CD8-positive, alpha-beta memory T cell (primary cell): ENCODE measurements at regions not wholly inside any gene's neighbourhood (a gene's known extent, or its start where the extent isn't known, plus 50 kb on each side); places are given as distances from the start of the nearest gene placed in this dataset.
A peak's percentile ranks its signal among the peaks of the same experiment; 100 is the strongest.

Source experiments
- CTCF ChIA-PET: fragments of 350-600 bp; sonication (Branson Sonifier 250); formaldehyde crosslinking; loops from one replicate; lab custom pipeline; 2021; ENCODE audit warnings: antibody characterized with exemption; lab: Charles Lee
- POLR2A ChIA-PET: fragments of 350-600 bp; sonication (Branson Sonifier 250); formaldehyde crosslinking; loops from one replicate; lab custom pipeline; 2021; ENCODE audit warnings: antibody characterized with exemption; lab: Charles Lee
- DNase-seq, 5 donors: peaks; one replicate each; pipeline versions ENCODE4 v3.0.0 to v3.0.0-alpha.2; 2020 to 2022; ENCODE audit warnings: mixed read lengths in 1 of 5
- H3K27ac ChIP-seq: one replicate; pipeline ENCODE4 v1.7.0; 2013; ENCODE audit warnings: low read depth, mild to moderate bottlenecking, low read length, moderate library complexity
- H3K27me3 ChIP-seq: 2 replicates; pipeline ENCODE4 v1.7.0; 2013; ENCODE audit warnings: low read length, mild to moderate bottlenecking; ENCODE audit not compliant: insufficient read depth, poor library complexity, severe bottlenecking
- H3K36me3 ChIP-seq: 2 replicates; pipeline ENCODE4 v1.7.0; 2013; ENCODE audit warnings: mild to moderate bottlenecking, low read length, moderate library complexity; ENCODE audit not compliant: insufficient read depth
- H3K4me1 ChIP-seq: 2 replicates; pipeline ENCODE4 v1.7.0; 2013; ENCODE audit warnings: mild to moderate bottlenecking, low read length, moderate library complexity; ENCODE audit not compliant: insufficient read depth
- H3K4me3 ChIP-seq: 2 replicates; pipeline ENCODE4 v1.7.0; 2013; ENCODE audit warnings: mild to moderate bottlenecking, low read length
- H3K9me3 ChIP-seq: 2 replicates; pipeline ENCODE4 v1.7.0; 2013; ENCODE audit warnings: mild to moderate bottlenecking, low read length
- H3K27ac Mint-ChIP-seq, 8 donors: one replicate each; pipeline ENCODE4 v1.8.0; 2020 to 2021; ENCODE audit warnings: mixed read lengths in 8 of 8, mild to moderate bottlenecking in 6 of 8, inconsistent platforms in 3 of 8, moderate library complexity in 3 of 8
- H3K27me3 Mint-ChIP-seq, 2 donors: one replicate each; pipeline ENCODE4 v1.8.0; 2020 to 2021; ENCODE audit warnings: mixed read lengths in 2 of 2, mild to moderate bottlenecking in 1 of 2, moderate library complexity in 1 of 2
- H3K36me3 Mint-ChIP-seq, 3 donors: one replicate each; pipeline ENCODE4 v1.8.0; 2020 to 2021; ENCODE audit warnings: mixed read lengths in 3 of 3, inconsistent platforms in 1 of 3, mild to moderate bottlenecking in 1 of 3
- H3K4me1 Mint-ChIP-seq, 3 donors: one replicate each; pipeline ENCODE4 v1.8.0; 2020 to 2021; ENCODE audit warnings: mixed read lengths in 3 of 3, inconsistent platforms in 1 of 3, mild to moderate bottlenecking in 1 of 3
- H3K4me3 Mint-ChIP-seq, 7 donors: one replicate each; pipeline ENCODE4 v1.8.0; 2020 to 2021; ENCODE audit warnings: mixed read lengths in 7 of 7, mild to moderate bottlenecking in 6 of 7, moderate library complexity in 4 of 7, inconsistent platforms in 2 of 7
- H3K9me3 Mint-ChIP-seq, 5 donors: one replicate each; pipeline ENCODE4 v1.8.0; 2020 to 2022; ENCODE audit warnings: mixed read lengths in 5 of 5, mild to moderate bottlenecking in 3 of 5, moderate library complexity in 2 of 5, inconsistent platforms in 1 of 5

DNA sequence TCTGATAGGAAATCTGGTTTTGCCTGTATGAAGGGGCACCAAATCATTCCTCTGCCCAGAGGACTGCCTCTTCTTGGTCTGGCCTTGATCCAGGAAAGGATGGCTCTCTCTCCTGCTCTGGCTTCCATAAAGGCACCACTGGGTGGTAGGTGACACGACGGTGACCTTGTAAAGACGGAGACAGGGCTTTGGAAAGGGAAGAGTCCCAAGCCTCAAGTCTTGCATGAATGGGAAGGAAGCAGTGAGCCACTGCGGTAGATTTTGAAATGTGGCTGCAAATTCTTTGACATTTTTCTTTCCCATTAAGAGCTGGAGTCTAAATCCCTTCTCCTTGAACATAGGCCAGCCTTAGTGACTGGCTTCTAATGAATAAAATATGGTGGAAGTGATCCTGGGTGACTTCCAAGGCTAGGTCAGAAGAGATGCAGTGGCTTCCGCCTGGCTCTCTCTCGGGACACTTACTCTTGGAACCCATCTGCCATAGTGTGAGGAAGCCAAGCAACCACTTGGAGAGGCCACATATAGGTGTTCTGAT is 347.4 kb downstream of the BCOR start:
- Mint-ChIP-seq H3K4me1 (peaks cover 9 to 17% (median 11%) of the 10 kb centered on the region in 3 donors), H3K27me3 (peaks cover 0 to 14% of the 10 kb centered on the region in 2 donors), H3K27ac (peak overlapping the region in 2 of 8 donors; percentile 9 to 48), H3K9me3 (no peaks in the 10 kb centered on the region), H3K36me3 (no peaks in the 10 kb centered on the region), H3K4me3 (no peak overlapping the region)
- no peak overlapping the region for H3K4me3 ChIP-seq
- CTCF ChIA-PET = no interaction called here
- no peaks in the 10 kb centered on the region for H3K4me1 ChIP-seq
- no peak overlapping the region for H3K27ac ChIP-seq
- H3K36me3 ChIP-seq = no peaks in the 10 kb centered on the region
- no peaks in the 10 kb centered on the region for H3K27me3 ChIP-seq
- POLR2A ChIA-PET = no interaction called here
- DNase-seq = no peak
- no peaks in the 10 kb centered on the region for H3K9me3 ChIP-seq

DNA sequence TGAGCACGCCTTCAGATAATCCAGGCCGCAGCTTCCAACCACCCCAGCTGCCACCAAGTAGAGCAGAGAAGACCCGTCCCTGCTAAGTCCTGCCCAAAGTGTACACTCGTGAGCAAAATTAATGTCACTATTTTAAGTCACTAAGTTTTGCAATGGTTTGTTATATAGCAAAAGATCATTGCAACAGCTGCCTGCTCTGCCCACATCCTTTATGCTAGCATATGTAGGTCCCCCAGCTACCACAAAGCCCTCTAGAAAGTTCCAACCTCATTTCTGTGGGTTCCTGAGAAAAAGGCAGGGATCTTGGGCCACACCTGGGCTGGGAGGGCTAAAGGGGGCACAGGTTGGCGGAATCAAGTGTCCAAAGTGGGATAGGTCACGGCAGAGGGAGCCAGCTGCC is 346.9 kb downstream of the BCOR start:
- no peaks in the 10 kb centered on the region for H3K36me3 Mint-ChIP-seq
- H3K27ac Mint-ChIP-seq = peak overlapping the region in 2 of 8 donors; percentile 9 to 48
- H3K4me3 Mint-ChIP-seq = peak overlapping the region in 2 of 7 donors; percentile 30

DNA sequence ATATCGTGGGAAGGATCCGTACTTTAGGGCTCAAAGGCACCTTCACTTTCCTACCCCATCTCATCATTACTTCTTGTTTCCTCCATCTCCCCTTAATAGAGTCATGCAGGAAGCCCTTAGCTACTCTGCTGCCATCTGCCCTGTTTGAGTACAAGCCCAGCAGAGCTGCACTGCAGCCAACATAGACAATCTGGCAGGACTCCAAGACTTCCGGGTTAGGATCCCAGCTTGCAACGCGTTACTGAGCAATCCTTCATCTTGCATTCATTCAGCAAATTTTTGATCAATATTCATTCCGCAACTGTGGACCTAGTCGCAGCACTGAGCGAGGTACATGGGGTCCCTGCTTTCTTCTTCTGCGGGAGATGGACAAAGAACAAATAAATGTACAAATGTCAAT is 344.9 kb downstream of the BCOR start:
- ChIA-PET POLR2A (no interaction called here), CTCF (no interaction called here)
- no peaks in the 10 kb centered on the region for H3K9me3 ChIP-seq
- peaks cover 0 to 5% of the 10 kb centered on the region in 2 donors for H3K27me3 Mint-ChIP-seq
- no peaks in the 10 kb centered on the region for H3K27me3 ChIP-seq
- peaks cover 9 to 17% (median 11%) of the 10 kb centered on the region in 3 donors for H3K4me1 Mint-ChIP-seq
- H3K4me3 Mint-ChIP-seq = no peak overlapping the region
- no peak overlapping the region for H3K27ac ChIP-seq
- no peaks in the 10 kb centered on the region for H3K9me3 Mint-ChIP-seq
- H3K27ac Mint-ChIP-seq = no peak overlapping the region
- no peaks in the 10 kb centered on the region for H3K4me1 ChIP-seq
- no peaks in the 10 kb centered on the region for H3K36me3 ChIP-seq
- no peaks in the 10 kb centered on the region for H3K36me3 Mint-ChIP-seq
- no peak overlapping the region for H3K4me3 ChIP-seq
- DNase-seq = no peak

More for the DNA sequence above, 346.9 kb downstream of the BCOR start:
- Mint-ChIP-seq H3K9me3 (no peaks in the 10 kb centered on the region), H3K27me3 (peaks cover 0 to 14% of the 10 kb centered on the region in 2 donors), H3K4me1 (peaks cover 9 to 17% (median 11%) of the 10 kb centered on the region in 3 donors)
- no peaks in the 10 kb centered on the region for H3K27me3 ChIP-seq
- no peak overlapping the region for H3K4me3 ChIP-seq
- no peaks in the 10 kb centered on the region for H3K4me1 ChIP-seq
- ChIA-PET POLR2A (no interaction called here), CTCF (no interaction called here)
- H3K9me3 ChIP-seq = no peaks in the 10 kb centered on the region
- DNase-seq = no peak
- no peak overlapping the region for H3K27ac ChIP-seq
- H3K36me3 ChIP-seq = no peaks in the 10 kb centered on the region

DNA sequence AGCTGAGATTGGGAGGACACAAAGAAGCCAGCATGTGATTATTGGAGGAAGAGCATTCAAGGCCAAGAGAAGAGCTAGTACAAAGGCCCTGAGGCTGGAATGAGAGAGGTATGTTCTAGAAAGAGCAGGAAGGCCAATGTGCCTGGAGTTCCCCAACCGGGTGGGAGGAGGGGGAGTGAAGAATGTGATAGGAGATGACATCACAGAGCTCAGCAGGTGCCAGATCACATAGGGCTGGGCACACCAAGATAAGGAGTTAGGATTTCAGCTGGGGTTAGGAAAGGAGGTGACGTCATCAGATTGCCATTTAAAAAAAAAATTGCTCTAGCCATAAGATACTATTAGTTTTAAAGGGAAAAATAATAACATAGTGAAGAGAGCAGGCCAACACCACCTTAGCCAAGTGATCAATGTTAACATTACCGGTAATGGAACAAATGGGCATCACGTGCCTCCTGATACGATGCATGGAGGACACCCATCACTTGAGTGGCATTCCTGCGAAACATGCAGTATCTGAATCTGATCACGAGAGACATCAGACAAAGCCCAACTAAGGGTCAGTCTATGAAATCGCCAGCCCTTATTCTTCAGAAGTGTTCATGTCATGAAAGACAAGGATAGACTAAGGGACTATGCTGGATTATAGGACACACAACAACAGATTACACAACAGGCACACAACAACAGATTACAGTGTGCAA is 344.3 kb downstream of the BCOR start:
- Mint-ChIP-seq H3K36me3 (no peaks in the 10 kb centered on the region), H3K9me3 (no peaks in the 10 kb centered on the region), H3K27ac (no peak overlapping the region), H3K27me3 (peaks cover 0 to 5% of the 10 kb centered on the region in 2 donors), H3K4me1 (peaks cover 9 to 17% (median 11%) of the 10 kb centered on the region in 3 donors), H3K4me3 (no peak overlapping the region)
- CTCF ChIA-PET = no interaction called here
- H3K4me3 ChIP-seq = no peak overlapping the region
- H3K9me3 ChIP-seq = no peaks in the 10 kb centered on the region
- H3K27me3 ChIP-seq = no peaks in the 10 kb centered on the region
- no peak for DNase-seq
- H3K27ac ChIP-seq = no peak overlapping the region
- no peaks in the 10 kb centered on the region for H3K36me3 ChIP-seq
- POLR2A ChIA-PET = no interaction called here
- H3K4me1 ChIP-seq = no peaks in the 10 kb centered on the region

DNA sequence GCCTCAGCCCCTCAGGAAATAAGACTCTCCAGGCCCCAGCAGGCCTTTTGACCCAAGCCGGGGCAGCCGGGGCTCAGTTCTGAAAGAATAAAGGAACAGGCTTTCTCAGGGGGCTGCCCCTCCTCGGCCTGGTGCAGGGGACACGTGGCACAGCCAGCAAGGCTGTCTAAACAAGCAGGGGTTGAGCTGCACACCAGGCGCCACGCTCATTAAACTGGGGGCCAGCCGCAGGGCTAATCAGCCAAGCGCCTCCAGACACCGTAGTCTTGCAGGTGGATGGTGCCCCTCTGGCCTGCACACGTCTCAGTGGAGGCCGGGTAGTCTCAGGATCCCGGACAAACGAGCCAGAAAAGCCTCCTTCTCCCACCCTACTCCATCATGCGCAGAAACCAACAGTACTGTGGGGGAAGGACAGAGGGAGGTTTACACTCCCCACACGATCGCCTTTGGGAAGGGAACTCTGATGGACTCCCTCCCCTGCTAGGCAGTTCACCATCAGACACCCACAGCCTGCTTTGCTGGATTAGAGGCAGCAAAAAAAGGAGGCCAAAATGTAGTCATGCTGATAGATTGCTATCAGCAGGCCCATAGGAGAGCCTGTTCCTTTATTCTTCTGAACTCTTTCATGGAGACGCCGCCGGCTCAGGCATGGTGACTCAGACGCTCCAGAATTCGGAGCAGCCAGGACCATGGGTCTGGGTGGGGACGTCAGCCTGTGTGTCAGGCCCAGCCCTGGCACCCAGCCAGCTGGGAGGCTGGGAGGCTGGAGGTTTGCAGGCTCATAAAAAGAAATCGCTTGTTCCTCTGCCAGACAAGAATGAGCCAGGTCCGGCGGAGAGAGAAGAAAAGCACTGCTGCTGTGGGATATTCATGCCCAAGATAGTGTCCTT is 342.4 kb downstream of the BCOR start:
- H3K27me3 ChIP-seq = no peaks in the 10 kb centered on the region
- POLR2A ChIA-PET = no interaction called here
- no peaks in the 10 kb centered on the region for H3K36me3 Mint-ChIP-seq

DNA sequence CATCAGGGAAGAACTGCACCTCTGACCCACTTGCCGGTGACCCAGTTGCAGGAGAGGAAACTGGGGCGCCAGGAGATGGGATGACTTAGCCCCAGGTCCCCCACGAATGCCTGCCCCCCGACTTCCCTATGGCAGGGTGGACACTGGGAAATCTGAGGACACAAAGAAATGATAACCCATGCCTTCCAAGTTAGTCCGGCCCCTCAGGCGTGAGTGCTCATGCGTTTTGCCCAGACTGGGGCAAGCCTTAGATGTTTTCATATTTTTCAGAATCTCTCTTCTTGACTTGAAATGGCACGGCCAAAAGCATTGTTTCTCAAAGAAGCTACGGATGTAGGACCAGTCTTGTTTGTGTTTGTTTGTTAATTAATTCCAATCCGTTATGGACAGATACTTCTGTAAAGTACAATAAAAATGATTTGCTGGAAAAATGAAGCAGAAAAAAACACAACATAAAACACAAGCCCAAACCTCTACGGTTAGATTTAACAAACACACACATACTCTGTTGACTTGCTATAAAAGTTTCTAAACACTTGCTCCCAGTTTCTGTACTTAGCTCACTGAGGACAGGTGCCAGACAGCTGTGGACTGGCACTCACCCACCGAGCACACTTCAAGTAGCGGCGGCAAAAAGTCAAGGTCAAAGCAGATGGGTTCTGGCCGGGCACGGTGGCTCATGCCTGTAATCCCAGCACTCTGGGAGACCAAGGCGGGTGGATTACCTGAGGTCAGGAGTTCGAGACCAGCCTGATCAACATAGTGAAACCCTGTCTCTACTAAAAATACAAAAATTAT is 341.5 kb downstream of the BCOR start:
- Histone ChIP-seq H3K4me1 (no peaks in the 10 kb centered on the region), H3K27me3 (no peaks in the 10 kb centered on the region), H3K36me3 (no peaks in the 10 kb centered on the region), H3K9me3 (no peaks in the 10 kb centered on the region), H3K27ac (no peak overlapping the region), H3K4me3 (no peak overlapping the region)
- ChIA-PET POLR2A (no interaction called here), CTCF (no interaction called here)
- no peaks in the 10 kb centered on the region for H3K9me3 Mint-ChIP-seq
- no peak overlapping the region for H3K4me3 Mint-ChIP-seq
- peaks cover 0 to 4% of the 10 kb centered on the region in 2 donors for H3K27me3 Mint-ChIP-seq
- peaks cover under 1 to 5% (median 3%) of the 10 kb centered on the region in 3 donors for H3K4me1 Mint-ChIP-seq
- DNase-seq = no peak
- H3K36me3 Mint-ChIP-seq = no peaks in the 10 kb centered on the region
- no peak overlapping the region for H3K27ac Mint-ChIP-seq

More for the DNA sequence above, 342.4 kb downstream of the BCOR start:
- H3K27me3 Mint-ChIP-seq = peaks cover 0 to 5% of the 10 kb centered on the region in 2 donors
- no peak for DNase-seq
- Histone ChIP-seq H3K36me3 (no peaks in the 10 kb centered on the region), H3K9me3 (no peaks in the 10 kb centered on the region), H3K4me1 (no peaks in the 10 kb centered on the region), H3K27ac (no peak overlapping the region), H3K4me3 (no peak overlapping the region)
- CTCF ChIA-PET = no interaction called here
- peaks cover 8 to 14% (median 9%) of the 10 kb centered on the region in 3 donors for H3K4me1 Mint-ChIP-seq
- no peak overlapping the region for H3K27ac Mint-ChIP-seq
- H3K4me3 Mint-ChIP-seq = no peak overlapping the region
- H3K9me3 Mint-ChIP-seq = no peaks in the 10 kb centered on the region

DNA sequence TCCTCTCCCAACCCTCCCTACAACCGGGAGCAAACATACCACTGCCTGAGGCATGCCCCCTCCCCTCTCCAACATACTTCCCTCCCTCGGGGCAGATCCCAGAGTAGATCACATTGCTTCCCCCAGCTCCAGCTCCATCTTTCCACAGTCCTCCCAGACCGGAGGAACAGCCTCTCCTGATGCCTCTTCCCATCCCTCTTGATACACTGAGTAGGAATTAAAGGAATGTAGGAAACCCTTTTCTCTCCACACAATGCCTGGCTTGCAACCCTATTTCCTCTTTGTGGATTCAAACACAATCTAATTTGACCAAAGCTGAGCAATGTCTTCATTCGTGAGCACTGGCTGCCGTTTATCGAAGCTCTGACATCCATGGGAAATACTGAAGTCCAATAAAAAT is 339.8 kb downstream of the BCOR start:
- no peaks in the 10 kb centered on the region for H3K36me3 ChIP-seq
- H3K27me3 ChIP-seq = no peaks in the 10 kb centered on the region
- no peaks in the 10 kb centered on the region for H3K4me1 ChIP-seq
- peaks cover 0 to 3% (median 2%) of the 10 kb centered on the region in 3 donors for H3K4me1 Mint-ChIP-seq
- CTCF ChIA-PET = no interaction called here
- no peaks in the 10 kb centered on the region for H3K9me3 ChIP-seq
- no peak overlapping the region for H3K4me3 Mint-ChIP-seq
- H3K4me3 ChIP-seq = no peak overlapping the region
- DNase-seq = no peak
- H3K36me3 Mint-ChIP-seq = no peaks in the 10 kb centered on the region
- no peak overlapping the region for H3K27ac ChIP-seq
- POLR2A ChIA-PET = interaction anchor here (0.7 kb wide), 1 partner anchor 1423 kb away, joined by 3 read pairs; no protein-coding TSS in a partner anchor
- no peak overlapping the region for H3K27ac Mint-ChIP-seq
- no peaks in the 10 kb centered on the region for H3K9me3 Mint-ChIP-seq
- peaks cover 0 to 12% of the 10 kb centered on the region in 2 donors for H3K27me3 Mint-ChIP-seq
